ENCODE measurements at regions not wholly inside any gene's neighbourhood (a gene's known extent, or its start where the extent isn't known, plus 50 kb on each side); places are given as distances from the start of the nearest gene placed in this dataset.

GRCh38 chr22:49235463-49236300, 592.0 kb downstream of the BRD1 start:
- H3K4me1 Mint-ChIP-seq, result no peaks in the 10 kb centered on the region
- Histone ChIP-seq H4K20me1 (ENCODE audit: control insufficient read depth, insufficient read depth, low read length, poor library complexity, severe bottlenecking) (no peaks in the 10 kb centered on the region), H3K27me3 (replicated peaks in 1 of 4; ENCODE audit: control extremely low read depth in 1 of 4, control insufficient read depth in 3 of 4, insufficient read depth in 4 of 4, low read length in 3 of 4) (no peaks in the 10 kb centered on the region), H2AFZ (ENCODE audit: insufficient read depth, low read depth, low read length, poor library complexity, severe bottlenecking) (no peak overlapping the region), H3K4me1 (ENCODE audit: control insufficient read depth in 2 of 2, insufficient read depth in 2 of 2, low read length in 2 of 2) (no peaks in the 10 kb centered on the region), H3K4me2 (replicated peaks; ENCODE audit: low read depth, low read length, poor library complexity, severe bottlenecking) (no peak overlapping the region), H3K9ac (ENCODE audit: low read length) (no peak overlapping the region), H3K79me2 (ENCODE audit: control insufficient read depth, insufficient read depth, low read length) (no peaks in the 10 kb centered on the region), H3K36me3 (replicated peaks in 1 of 2; ENCODE audit: control extremely low read depth in 1 of 2, control insufficient read depth in 1 of 2, extremely low read depth in 1 of 2, insufficient read depth in 2 of 2, low read length in 1 of 2) (no peaks in the 10 kb centered on the region), H3K27ac (ENCODE audit: low read length in 2 of 2) (no peak overlapping the region), H3K4me3 (ENCODE audit: control extremely low read depth in 1 of 5, extremely low read depth in 1 of 5, insufficient read depth in 1 of 5, low read depth in 2 of 5, low read length in 4 of 5) (no peak overlapping the region), H3K9me3 (ENCODE audit: control extremely low read depth in 1 of 3, control insufficient read depth in 2 of 3, insufficient read depth in 1 of 3, low read length in 2 of 3) (peaks cover 0 to 17% (median 0%) of the 10 kb centered on the region in 3 donors)
- CTCF ChIA-PET, result no interaction called here
- TF ChIP-seq EZH2 (IDR thresholded peaks at IDR 0.05; ENCODE audit: borderline replicate concordance, insufficient read depth, low read depth, low read length, poor library complexity, severe bottlenecking), result no peak
- TF ChIP-seq CTCF (IDR thresholded peaks at IDR 0.05), result no peak
- 57% methylated on average over 13 of the region's 13 CpGs for WGBS (ENCODE audit: insufficient coverage)
- H3K9me3 Mint-ChIP-seq (ENCODE audit: insufficient read depth), result no peaks in the 10 kb centered on the region
- intact Hi-C loops (cut with micrococcal nuclease), result no loop called here
- H3K27me3 Mint-ChIP-seq, result no peaks in the 10 kb centered on the region
- DNase-seq, result no peak
- H3K4me3 Mint-ChIP-seq, result no peak overlapping the region
- no peak for ATAC-seq (ENCODE audit: low read depth)
- POLR2A ChIA-PET, result no interaction called here
- H3K27ac Mint-ChIP-seq, result no peak overlapping the region

- H4K20me1 ChIP-seq (ENCODE audit: control insufficient read depth, insufficient read depth, low read length, poor library complexity, severe bottlenecking), result no peaks in the 10 kb centered on the region
- Mint-ChIP-seq H3K4me1 (no peaks in the 10 kb centered on the region), H3K9me3 (ENCODE audit: insufficient read depth) (no peaks in the 10 kb centered on the region), H3K4me3 (no peak overlapping the region), H3K27me3 (no peaks in the 10 kb centered on the region), H3K27ac (no peak overlapping the region)
- no peaks in the 10 kb centered on the region for H3K4me1 ChIP-seq (ENCODE audit: control insufficient read depth in 2 of 2, insufficient read depth in 2 of 2, low read length in 2 of 2)
- no peak overlapping the region for H3K4me2 ChIP-seq (replicated peaks; ENCODE audit: low read depth, low read length, poor library complexity, severe bottlenecking)
- H3K27ac ChIP-seq (ENCODE audit: low read length in 2 of 2), result no peak overlapping the region
- POLR2A ChIA-PET, result no interaction called here
- no peaks in the 10 kb centered on the region for H3K27me3 ChIP-seq (replicated peaks in 1 of 4; ENCODE audit: control extremely low read depth in 1 of 4, control insufficient read depth in 3 of 4, insufficient read depth in 4 of 4, low read length in 3 of 4)
- no peaks in the 10 kb centered on the region for H3K79me2 ChIP-seq (ENCODE audit: control insufficient read depth, insufficient read depth, low read length)
- CTCF ChIA-PET, result no interaction called here
- H3K9ac ChIP-seq (ENCODE audit: low read length), result no peak overlapping the region
- intact Hi-C loops (cut with micrococcal nuclease), result no loop called here
- H3K9me3 ChIP-seq (ENCODE audit: control extremely low read depth in 1 of 3, control insufficient read depth in 2 of 3, insufficient read depth in 1 of 3, low read length in 2 of 3), result peaks cover 0 to 23% (median 0%) of the 10 kb centered on the region in 3 donors
- TF ChIP-seq EZH2 (IDR thresholded peaks at IDR 0.05; ENCODE audit: borderline replicate concordance, insufficient read depth, low read depth, low read length, poor library complexity, severe bottlenecking) (no peak), CTCF (IDR thresholded peaks at IDR 0.05) (no peak)
- ATAC-seq (ENCODE audit: low read depth) (no peak), DNase-seq (no peak)
- no peak overlapping the region for H3K4me3 ChIP-seq (ENCODE audit: control extremely low read depth in 1 of 5, extremely low read depth in 1 of 5, insufficient read depth in 1 of 5, low read depth in 2 of 5, low read length in 4 of 5)
- no peaks in the 10 kb centered on the region for H3K36me3 ChIP-seq (replicated peaks in 1 of 2; ENCODE audit: control extremely low read depth in 1 of 2, control insufficient read depth in 1 of 2, extremely low read depth in 1 of 2, insufficient read depth in 2 of 2, low read length in 1 of 2)
- no peak overlapping the region for H2AFZ ChIP-seq (ENCODE audit: insufficient read depth, low read depth, low read length, poor library complexity, severe bottlenecking)
- 81% methylated on average over 3 of the region's 3 CpGs for WGBS (ENCODE audit: insufficient coverage)
Observed at GRCh38 chr22:49234459-49234858, 593.2 kb downstream of the BRD1 start.
